Choroid plexus epithelial cell (primary cell): ENCODE measurements at regions not wholly inside any gene's neighbourhood (a gene's known extent, or its start where the extent isn't known, plus 50 kb on each side); places are given as distances from the start of the nearest gene placed in this dataset.

Experiments
- DNase-seq: peaks from one replicate; pipeline ENCODE4 v3.0.0-alpha.2; 2010; ENCODE audit warnings: low read depth
- H3K4me3 ChIP-seq: 2 replicates; pipeline ENCODE4 v1.5.1; 2011; ENCODE audit warnings: low read depth, mild to moderate bottlenecking, control low read depth, low read length, moderate library complexity
- CTCF ChIP-seq: conservative IDR thresholded peaks from 2 replicates; pipeline ENCODE4 v1.5.1; 2011; ENCODE audit warnings: low read depth, mild to moderate bottlenecking, control low read depth, inconsistent platforms, low read length, moderate library complexity

- peak; percentile 80 for DNase-seq
- H3K4me3 ChIP-seq = no peak overlapping the region
- no peak for TF ChIP-seq CTCF
These were observed 417.0 kb downstream of the ARHGEF28 start for GRCh38 chr5:74042959-74043358.

GRCh38 chr5:74042559-74042958 is 416.6 kb downstream of the ARHGEF28 start:
- DNase-seq = no peak
- no peak for TF ChIP-seq CTCF
- H3K4me3 ChIP-seq = no peak overlapping the region

GRCh38 chr5:74041913-74042312 is 415.9 kb downstream of the ARHGEF28 start:
- DNase-seq = no peak
- no peak for TF ChIP-seq CTCF
- no peak overlapping the region for H3K4me3 ChIP-seq

GRCh38 chr5:74040811-74041491 is 415.0 kb downstream of the ARHGEF28 start:
- H3K4me3 ChIP-seq = no peak overlapping the region
- DNase-seq = no peak
- no peak for TF ChIP-seq CTCF

- TF ChIP-seq CTCF = no peak
- peak; percentile 77 for DNase-seq
- H3K4me3 ChIP-seq = no peak overlapping the region
These were observed 414.1 kb downstream of the ARHGEF28 start for GRCh38 chr5:74040065-74040551.

- TF ChIP-seq CTCF = no peak
- no peak for DNase-seq
- no peak overlapping the region for H3K4me3 ChIP-seq
These were observed 411.3 kb downstream of the ARHGEF28 start for GRCh38 chr5:74037321-74037720.

- TF ChIP-seq CTCF = peak; percentile 71
- no peak overlapping the region for H3K4me3 ChIP-seq
- DNase-seq = peak; percentile 90
These were observed 409.5 kb downstream of the ARHGEF28 start for GRCh38 chr5:74035521-74035937.
